Medulla oblongata (tissue), 1 donor: ENCODE measurements at regions not wholly inside any gene's neighbourhood (a gene's known extent, or its start where the extent isn't known, plus 50 kb on each side); places are given as distances from the start of the nearest gene placed in this dataset.

Source experiments
- DNase-seq: peaks from one replicate; pipeline ENCODE4 v3.0.0-alpha.2; 2015; ENCODE audit errors: extremely low spot score

DNA sequence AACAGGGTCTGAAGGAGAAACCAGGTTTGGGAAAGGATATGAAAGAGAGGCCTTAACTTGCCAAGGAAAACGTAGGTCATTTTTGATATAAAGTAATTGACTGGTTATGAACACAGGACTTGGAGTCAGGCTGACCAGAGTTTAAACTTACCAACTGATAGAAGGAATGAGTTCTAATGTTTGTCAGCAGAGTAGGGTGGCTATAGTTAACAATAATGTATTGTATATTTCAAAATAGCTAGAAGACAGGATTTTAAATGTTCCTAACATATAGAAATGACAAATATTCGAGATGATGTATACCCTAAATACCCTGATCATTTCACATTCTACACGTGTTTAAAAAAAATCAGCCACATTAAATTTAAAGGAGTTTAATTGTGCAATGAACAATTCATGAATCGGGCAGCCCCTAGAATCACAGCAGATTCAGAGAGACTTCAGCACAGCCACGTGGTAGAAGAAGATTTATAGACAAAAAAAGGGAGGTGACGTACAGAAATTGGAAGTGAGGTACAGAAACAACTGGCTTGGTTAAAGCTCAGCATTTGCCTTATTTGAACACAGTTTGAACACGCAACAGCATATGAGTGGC lies 52.5 kb upstream of the PLEKHG7 start:
- DNase-seq = no peak

DNA sequence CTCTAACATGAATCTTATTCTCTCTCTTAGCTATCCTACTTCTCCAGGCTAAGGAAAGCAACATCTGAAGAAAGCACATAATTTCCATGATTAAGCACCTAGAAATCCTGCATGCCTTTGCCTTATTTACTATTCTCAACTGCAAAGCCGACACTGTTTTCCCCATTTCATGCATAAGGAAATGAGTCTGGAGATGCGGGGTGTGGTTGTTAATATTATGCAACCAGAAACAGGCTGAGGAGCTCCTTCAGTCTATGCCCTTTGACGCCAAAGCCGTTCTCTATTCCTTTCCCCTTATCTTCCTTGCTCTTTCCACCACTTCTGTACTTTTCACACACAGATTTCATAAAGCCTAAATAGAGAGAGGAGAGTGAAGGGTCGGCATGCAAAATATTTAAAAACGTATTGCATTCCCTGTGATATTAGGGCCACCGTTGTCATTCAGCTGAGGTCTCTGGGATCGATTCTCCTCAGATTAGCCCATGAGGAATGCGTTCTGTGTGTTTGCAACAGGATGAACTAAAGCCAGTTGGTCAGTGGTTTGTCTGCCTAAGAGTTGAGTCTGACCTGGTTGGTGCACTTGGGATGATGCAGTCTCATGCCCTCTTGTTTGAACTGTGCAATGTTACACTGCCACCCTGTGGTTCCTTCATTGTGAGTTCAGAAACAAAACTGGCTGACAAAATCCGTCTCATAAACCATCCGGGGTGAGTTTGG lies 53.1 kb upstream of the PLEKHG7 start:
- peak; percentile 92 for DNase-seq

DNA sequence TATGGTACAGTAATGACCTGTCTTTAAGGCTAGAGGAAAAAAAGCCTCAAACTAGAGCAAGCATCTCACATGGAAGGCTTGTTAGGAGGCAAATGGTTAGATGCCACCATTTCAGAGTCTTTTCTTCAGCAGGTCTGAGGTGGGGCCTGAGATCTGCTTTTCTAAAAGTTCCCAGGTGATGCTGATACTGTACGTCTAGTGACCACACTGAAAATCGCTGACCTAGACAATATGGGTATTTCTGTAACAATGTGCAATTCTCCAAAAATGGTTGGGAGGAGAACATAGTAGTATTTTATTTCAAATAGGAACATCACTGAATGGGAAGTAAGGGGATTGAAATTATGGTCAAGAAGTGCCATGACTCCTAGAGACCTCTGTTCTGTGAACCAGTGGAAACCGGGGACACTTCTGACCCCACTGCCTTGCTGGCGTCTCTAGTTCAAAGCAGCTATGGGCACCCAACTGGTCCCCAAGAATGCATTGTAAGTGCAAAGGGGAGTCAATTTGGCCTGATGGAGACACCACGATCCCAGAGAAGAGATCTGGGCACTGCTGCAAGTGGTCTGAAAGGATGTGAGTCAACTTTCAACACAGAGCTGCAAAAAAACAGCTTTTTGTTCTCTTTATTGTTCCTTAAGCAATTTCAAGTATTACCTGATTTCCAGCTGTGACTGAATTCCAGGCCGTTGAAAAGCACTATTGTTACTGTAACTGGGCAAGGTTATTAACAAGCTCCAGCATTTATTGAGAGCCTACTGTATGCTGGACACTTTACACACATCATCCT lies 54.4 kb upstream of the PLEKHG7 start:
- no peak for DNase-seq

DNA sequence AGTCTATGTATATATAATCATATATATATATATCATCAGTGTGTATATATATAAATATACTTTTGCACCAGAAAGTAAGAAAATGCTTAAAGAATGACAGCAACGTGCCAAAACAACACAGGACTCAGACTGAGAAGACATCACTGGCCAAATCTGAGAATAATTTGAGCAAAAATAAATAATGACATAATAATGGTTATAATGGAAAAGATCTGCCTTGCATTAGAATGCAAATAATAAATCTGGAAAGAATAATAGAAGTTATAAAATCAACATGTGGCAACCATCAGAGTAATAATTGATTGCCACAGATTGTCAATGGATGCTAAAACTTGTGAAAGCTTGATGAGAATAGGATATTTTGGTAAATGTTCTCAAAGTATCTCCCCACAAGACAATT lies 61.5 kb upstream of the PLEKHG7 start:
- no peak for DNase-seq

GRCh38 chr12:92640691-92641090 lies 62.1 kb upstream of the PLEKHG7 start:
- no peak for DNase-seq

DNA sequence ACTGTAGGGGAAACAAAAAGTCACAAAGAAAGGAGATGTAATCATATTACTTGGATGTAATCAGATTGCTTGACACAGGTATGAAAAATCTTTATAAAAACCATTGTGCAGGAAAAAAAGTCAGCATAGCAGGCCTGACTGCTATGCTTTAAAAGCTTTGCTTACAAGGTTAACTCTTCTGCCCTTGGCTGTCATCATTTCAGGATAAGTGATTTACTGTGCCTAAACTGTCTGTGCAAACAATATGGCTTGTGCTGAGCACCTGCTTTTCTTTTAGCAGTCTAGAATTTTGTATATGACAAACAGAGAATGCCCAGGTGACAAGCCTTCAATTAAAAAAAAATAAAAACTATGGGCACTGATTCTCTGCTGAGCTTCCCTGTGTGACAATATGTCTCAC lies 63.8 kb upstream of the PLEKHG7 start:
- no peak for DNase-seq

DNA sequence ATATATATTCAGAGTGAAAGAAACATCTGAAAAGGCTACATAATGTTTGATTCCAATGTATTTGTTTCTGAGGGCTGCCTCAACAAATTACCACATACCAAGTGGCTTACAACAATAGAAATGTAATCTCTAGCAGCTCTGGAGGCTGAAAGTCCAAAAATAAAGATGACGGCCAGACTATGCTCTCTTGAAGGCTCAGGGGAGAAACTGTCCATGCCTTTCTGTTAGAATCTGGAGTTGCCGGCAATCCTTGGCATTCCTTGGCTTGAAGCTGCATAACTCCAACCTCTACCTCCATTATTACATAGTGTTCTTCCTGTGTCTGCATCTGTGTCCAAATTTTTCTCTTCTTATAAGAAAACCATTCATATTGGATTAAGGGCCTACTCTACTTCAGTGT lies 68.1 kb upstream of the PLEKHG7 start:
- no peak for DNase-seq

DNA sequence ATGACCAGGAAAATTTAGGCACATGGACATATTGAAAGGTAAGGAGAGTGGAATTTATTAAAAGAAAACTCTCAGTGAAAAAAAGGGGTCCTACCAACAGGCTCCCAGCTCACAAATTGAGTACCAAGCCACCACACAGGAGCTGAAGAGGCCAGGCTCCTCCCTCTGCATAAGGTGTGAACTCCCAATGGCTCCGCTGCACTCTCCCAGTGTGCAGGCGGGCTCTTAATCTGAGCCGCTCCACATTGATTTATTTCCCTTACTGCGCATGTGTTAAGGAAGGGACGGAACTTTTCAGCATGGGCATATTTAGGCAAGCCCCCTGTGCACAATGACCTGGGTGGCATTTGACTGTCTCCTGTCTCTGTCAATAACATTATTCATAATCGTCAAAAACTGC lies 68.6 kb upstream of the PLEKHG7 start:
- no peak for DNase-seq

- DNase-seq = no peak
Observed at GRCh38 chr12:92630968-92631367, 71.8 kb upstream of the PLEKHG7 start.

DNA sequence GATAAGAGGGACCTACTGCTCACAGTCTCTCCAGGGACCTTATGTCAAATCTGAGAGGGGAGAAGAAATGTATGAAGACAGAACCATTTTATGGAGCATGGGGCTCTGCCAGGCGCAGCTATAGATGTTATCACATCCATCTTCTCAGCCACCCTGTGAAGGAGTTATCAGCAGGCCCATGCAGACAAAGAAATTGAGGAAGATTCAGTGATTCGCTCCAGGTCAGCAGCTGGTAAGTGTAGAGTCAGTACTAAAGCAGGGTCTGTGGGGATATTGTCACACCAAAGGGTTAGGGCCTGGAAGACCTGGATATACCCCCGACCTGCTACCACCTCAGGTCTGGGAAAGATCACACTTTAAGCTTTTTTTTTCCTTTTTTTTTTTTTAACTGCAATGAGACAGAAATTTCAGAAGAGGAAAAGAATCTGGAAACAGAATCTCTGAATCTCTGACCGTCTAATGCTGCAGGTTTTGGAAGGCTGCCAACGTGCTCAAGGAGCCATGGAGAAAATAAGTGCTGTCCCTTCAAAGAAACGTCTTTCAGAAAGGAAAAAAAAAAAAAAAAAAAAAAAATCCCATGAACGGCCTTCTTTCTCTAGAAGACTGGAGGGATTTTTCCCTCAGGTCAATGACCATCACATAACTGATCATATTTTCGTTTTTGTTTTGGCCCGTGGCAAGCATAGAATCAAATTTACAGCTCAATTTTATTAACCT lies 73.3 kb upstream of the PLEKHG7 start:
- DNase-seq = no peak

GRCh38 chr12:92628476-92628875 lies 74.3 kb upstream of the PLEKHG7 start:
- DNase-seq = no peak

DNA sequence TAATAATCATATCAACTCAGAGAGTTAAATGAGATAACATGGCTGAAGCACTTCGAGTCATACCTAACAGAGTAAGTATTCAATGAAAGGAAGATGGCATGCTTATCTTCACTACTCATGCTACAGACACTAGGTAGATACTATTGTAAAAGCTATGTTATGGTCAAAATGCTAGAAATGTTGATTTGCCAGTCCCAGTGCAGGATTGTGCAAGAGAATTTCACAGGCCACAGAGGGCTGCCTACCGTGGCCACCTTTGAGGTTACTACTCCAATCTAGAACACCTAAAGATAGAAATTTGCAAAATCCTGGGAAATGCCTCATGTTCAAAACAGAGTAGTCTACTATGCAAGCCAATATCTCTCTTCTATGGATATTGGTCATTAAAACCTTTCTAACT lies 75.3 kb upstream of the PLEKHG7 start:
- DNase-seq = no peak

DNA sequence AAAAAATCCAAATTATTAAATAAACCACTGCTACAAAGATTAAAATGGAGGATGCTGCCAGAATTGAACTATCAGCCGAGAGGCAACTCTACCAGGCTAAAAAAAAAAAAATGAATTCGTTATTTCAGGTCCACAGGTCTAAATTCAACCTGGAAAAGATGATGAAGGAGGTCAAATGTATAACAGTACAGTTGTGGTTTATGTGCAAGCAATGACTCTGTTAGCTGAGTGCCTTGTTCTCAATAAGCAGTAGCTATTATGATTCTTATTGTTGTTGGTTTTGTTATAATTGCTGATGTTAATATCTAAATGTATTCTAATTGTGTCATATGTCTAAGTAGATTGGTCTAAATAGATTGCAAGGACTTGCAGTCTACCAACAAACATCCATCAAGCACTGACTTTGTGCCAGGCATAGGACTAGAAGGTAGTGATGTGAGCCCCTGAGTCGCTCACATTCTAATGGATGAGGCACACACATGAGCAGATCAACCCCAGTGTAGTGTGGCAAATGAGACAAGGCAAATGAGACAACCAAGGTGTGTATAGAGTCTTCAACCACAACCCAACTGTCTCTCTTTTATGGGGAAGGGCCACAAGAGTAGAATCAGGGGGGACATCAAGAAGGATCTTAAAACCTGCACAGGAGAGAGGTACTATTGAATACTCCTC lies 77.0 kb upstream of the PLEKHG7 start:
- DNase-seq = no peak

DNA sequence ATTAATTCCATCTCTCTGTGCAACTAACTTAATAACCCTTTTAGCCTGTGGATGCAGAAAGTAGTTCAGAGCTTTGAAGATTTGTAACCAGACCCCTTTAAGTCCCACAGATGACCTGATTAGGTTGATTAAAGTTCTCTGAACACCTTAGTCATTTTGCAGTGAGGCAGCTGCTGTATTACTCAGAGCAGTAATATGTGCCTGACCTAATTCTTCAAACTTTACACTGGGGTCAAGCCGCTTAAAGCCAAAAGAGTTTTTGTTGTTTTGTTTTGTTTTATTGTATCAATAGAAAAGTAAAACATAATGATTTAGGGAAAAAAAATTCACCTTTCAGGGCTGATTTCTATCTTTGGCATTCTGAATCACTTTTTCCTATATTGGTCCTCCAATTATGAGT lies 78.6 kb upstream of the PLEKHG7 start:
- DNase-seq = no peak

GRCh38 chr12:92623386-92623785 lies 79.4 kb upstream of the PLEKHG7 start:
- DNase-seq = no peak

DNA sequence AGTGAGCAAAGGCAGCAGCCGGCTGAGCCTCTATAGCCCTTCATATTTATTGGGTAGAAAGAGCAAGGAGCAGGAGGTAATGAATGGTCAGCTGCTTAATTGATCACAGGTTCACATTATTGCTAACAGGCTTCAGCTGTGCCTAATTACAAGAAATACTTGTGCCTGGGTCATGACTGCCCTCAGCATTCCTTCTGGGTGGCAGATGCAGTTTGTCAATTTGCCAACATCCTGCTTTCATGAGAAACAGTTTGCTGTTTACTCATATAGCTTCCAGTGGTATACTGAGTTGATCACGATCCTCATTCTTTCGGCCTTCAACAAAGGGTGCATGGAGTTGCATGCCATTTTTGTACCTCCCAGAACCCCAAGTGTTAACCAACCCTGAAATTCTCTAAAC lies 81.0 kb upstream of the PLEKHG7 start:
- no peak for DNase-seq

DNA sequence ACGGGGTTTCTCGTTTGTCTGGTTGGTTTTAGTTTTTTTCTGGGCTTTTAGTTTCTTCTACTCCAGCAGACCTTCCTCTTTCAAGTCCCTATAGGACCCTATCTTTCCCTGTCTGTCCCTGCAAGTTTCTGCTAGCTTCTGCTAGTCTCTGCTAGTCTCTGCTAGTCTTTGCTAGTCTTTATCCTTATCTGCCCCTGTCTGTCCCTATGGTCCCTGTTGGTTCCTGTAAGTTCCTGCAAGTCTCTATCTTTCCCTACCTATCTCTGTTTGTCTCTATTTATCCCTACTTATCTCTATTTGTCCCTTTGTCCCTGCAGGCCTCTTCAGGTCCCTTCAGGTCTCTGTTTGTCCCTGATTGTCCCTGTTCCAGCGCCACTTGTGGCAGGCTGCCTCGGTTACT lies 81.5 kb upstream of the PLEKHG7 start:
- no peak for DNase-seq

- no peak for DNase-seq
Observed at GRCh38 chr12:92619730-92620684, 82.8 kb upstream of the PLEKHG7 start.

- no peak for DNase-seq
Observed at GRCh38 chr12:92619026-92619425, 83.8 kb upstream of the PLEKHG7 start.

DNA sequence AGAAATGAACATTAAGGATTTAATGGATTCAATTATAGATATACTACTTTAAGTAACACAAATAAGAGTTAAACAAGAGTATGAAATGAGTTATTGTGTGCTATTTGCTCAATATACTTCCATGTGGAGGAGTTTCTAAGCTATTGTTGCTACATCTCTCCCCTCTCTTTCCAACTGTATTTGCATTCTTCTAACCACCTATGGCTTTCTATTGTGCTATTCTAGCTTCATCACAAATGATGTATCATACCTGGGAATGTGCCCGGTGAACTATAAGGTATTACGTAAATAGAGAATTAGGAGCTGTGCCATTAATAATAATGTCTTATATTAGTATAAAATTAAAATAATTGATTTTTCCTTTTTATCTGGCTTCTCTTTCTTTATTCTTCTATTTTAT lies 87.1 kb upstream of the PLEKHG7 start:
- no peak for DNase-seq

- DNase-seq = no peak
Observed at GRCh38 chr12:92615086-92615485, 87.7 kb upstream of the PLEKHG7 start.
